ENCODE measurements at regions not wholly inside any gene's neighbourhood (a gene's known extent, or its start where the extent isn't known, plus 50 kb on each side); places are given as distances from the start of the nearest gene placed in this dataset.
"Not testable (repeated sequence)": the region's sequence is repeated elsewhere in the genome, so short reads cannot be mapped to it uniquely, and the experiment has no call there.

DNA sequence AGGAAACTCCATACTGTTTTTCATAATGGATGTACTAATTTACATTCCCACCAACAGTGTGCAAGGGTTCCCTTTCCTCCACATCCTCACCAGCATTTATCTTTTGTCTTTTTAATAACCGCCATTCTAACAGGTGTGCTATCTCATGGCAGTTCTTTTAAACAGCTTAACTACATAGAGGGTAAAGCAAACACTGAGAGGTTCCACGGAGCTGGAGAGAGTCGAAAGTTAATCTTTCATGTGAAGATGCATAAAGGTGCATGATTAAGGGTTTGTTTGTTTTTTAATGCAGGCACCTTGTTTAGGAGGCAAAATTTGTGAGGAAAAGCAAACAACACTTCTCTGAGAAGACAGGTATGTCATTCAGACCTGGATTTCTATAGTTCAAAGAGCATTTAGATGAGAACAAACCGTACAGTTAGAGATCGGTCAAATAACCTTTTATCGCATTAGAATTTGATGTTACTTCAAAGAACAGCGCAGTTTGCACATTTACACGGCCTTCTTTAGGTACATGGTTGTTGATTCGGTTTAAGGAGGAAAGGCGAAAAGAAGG is 193.9 kb downstream of the RBM26 start:
- DNase-seq (ENCODE audit: extremely low spot score): no peak
- Histone ChIP-seq H3K4me1 (ENCODE audit: insufficient read depth) (no peaks in the 10 kb centered on the region), H3K27ac (ENCODE audit: low read depth) (no peak overlapping the region), H3K4me3 (ENCODE audit: low read depth, low read length) (no peak overlapping the region), H3K36me3 (ENCODE audit: insufficient read depth) (no peaks in the 10 kb centered on the region)
- 75% methylated on average over 10 of the region's 10 CpGs for WGBS

GRCh38 chr13:79211377-79211776 is 194.7 kb downstream of the RBM26 start:
- H3K4me3 ChIP-seq (ENCODE audit: low read depth, low read length): no peak overlapping the region
- no peaks in the 10 kb centered on the region for H3K36me3 ChIP-seq (ENCODE audit: insufficient read depth)
- no peaks in the 10 kb centered on the region for H3K4me1 ChIP-seq (ENCODE audit: insufficient read depth)
- no peak for DNase-seq (ENCODE audit: extremely low spot score)
- no peak overlapping the region for H3K27ac ChIP-seq (ENCODE audit: low read depth)
- WGBS: 90% methylated on average over 1 of the region's 1 CpG

DNA sequence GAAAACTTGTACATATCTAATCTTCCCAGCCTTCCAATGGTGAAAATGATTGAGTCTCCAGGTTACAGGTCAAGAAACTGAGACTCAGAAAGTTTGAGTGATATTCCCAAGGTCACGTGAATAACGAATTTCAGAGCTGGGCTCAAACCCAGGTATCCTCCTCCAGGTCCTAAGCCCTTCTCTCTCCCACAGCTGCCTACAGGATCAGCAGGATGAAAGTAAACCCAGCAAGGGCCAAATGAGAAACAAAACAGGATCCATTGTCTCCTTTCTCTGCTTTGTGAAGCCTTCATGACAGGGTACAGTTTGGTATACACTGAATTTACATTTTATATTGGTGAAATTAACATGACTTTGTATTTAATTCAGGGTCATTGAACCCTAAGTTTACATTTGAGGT is 208.1 kb downstream of the RBM26 start:
- no peaks in the 10 kb centered on the region for H3K36me3 ChIP-seq (ENCODE audit: insufficient read depth)
- no peak overlapping the region for H3K4me3 ChIP-seq (ENCODE audit: low read depth, low read length)
- 69% methylated on average over 2 of the region's 2 CpGs for WGBS
- no peak overlapping the region for H3K27ac ChIP-seq (ENCODE audit: low read depth)
- H3K4me1 ChIP-seq (ENCODE audit: insufficient read depth): no peaks in the 10 kb centered on the region
- no peak for DNase-seq (ENCODE audit: extremely low spot score)

DNA sequence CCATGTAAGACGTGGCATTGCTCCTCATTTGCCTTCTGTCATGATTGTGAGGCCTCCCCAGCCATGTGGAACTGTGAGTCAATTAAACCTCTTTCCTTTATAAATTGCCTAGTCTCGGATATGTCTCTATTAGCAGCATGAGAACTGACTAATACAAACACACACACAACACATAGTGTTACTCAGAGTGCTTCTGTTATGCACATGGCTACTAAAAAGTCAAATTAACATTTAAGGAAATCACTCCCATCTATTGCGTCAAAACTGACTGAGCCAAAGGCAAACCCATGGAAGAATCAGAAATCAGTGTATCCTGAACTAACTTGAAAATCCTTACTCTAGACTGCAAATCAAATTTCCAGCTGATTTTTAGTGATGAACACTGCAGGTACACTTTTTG is 209.2 kb downstream of the RBM26 start:
- H3K4me1 ChIP-seq (ENCODE audit: insufficient read depth): no peaks in the 10 kb centered on the region
- no peaks in the 10 kb centered on the region for H3K36me3 ChIP-seq (ENCODE audit: insufficient read depth)
- H3K27ac ChIP-seq (ENCODE audit: low read depth): no peak overlapping the region
- no peak for DNase-seq (ENCODE audit: extremely low spot score)
- H3K4me3 ChIP-seq (ENCODE audit: low read depth, low read length): no peak overlapping the region
- WGBS: 89% methylated on average over 3 of the region's 3 CpGs

- no peak overlapping the region for H3K27ac ChIP-seq (ENCODE audit: low read depth)
- H3K4me1 ChIP-seq (ENCODE audit: insufficient read depth): no peaks in the 10 kb centered on the region
- no peak for DNase-seq (ENCODE audit: extremely low spot score)
- 91% methylated on average over 3 of the region's 3 CpGs for WGBS
- H3K36me3 ChIP-seq (ENCODE audit: insufficient read depth): no peaks in the 10 kb centered on the region
- H3K4me3 ChIP-seq (ENCODE audit: low read depth, low read length): no peak overlapping the region
Measured at GRCh38 chr13:79196366-79196765, 209.7 kb downstream of the RBM26 start.

GRCh38 chr13:79194727-79195126 is 211.3 kb downstream of the RBM26 start:
- Histone ChIP-seq H3K27ac (ENCODE audit: low read depth) (no peak overlapping the region), H3K36me3 (ENCODE audit: insufficient read depth) (no peaks in the 10 kb centered on the region), H3K4me3 (ENCODE audit: low read depth, low read length) (no peak overlapping the region), H3K4me1 (ENCODE audit: insufficient read depth) (no peaks in the 10 kb centered on the region)
- 88% methylated on average over 2 of the region's 2 CpGs for WGBS
- DNase-seq (ENCODE audit: extremely low spot score): no peak

DNA sequence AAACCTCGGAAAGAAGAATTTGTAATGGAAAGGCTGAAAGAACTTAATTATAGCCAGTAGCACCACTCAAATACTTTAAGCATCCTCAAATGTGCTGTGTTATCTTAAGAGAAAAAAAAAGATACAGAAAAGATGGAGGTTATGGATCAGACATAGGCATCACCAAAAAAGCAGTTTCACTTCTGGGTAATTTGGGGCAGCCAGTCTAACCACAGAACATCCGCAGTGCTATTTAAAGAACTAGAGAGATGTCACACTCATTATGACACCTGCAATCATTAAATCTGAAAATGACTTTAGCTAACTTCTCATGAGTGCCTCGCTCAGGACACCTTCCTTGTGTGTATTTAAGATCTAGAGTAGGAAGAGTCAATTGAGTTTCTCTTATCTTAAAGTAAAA is 211.8 kb downstream of the RBM26 start:
- WGBS: 79% methylated on average over 3 of the region's 3 CpGs
- Histone ChIP-seq H3K4me3 (ENCODE audit: low read depth, low read length) (no peak overlapping the region), H3K4me1 (ENCODE audit: insufficient read depth) (no peaks in the 10 kb centered on the region), H3K36me3 (ENCODE audit: insufficient read depth) (no peaks in the 10 kb centered on the region), H3K27ac (ENCODE audit: low read depth) (no peak overlapping the region)
- DNase-seq (ENCODE audit: extremely low spot score): no peak

- H3K27ac ChIP-seq (ENCODE audit: low read depth): no peak overlapping the region
- H3K4me1 ChIP-seq (ENCODE audit: insufficient read depth): no peaks in the 10 kb centered on the region
- H3K4me3 ChIP-seq (ENCODE audit: low read depth, low read length): no peak overlapping the region
- H3K36me3 ChIP-seq (ENCODE audit: insufficient read depth): no peaks in the 10 kb centered on the region
- DNase-seq (ENCODE audit: extremely low spot score): no peak
Measured at GRCh38 chr13:79191501-79191900, 214.6 kb downstream of the RBM26 start.

DNA sequence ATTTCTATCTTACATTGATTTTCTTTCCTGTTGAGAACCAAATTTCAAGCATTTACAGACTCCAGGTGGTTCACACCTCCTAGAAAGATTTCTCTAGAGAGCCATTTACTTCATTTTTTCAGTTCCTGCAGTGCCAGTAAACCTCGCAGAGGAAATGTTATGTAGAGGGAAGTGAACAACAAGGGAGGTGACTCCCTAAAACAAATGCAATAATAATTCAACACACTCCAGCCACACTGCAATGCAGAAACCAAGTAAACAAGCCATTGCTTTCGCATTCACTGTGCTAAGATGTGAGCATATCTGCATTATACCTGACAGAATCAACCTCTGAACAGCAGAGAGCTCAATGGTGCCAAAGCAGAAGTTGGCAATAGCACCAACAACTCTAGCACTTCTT is 215.1 kb downstream of the RBM26 start:
- H3K4me1 ChIP-seq (ENCODE audit: insufficient read depth): no peaks in the 10 kb centered on the region
- DNase-seq (ENCODE audit: extremely low spot score): no peak
- no peaks in the 10 kb centered on the region for H3K36me3 ChIP-seq (ENCODE audit: insufficient read depth)
- no peak overlapping the region for H3K27ac ChIP-seq (ENCODE audit: low read depth)
- WGBS: 75% methylated on average over 2 of the region's 2 CpGs
- no peak overlapping the region for H3K4me3 ChIP-seq (ENCODE audit: low read depth, low read length)

GRCh38 chr13:79187917-79188690 is 218.0 kb downstream of the RBM26 start:
- no peak for DNase-seq (ENCODE audit: extremely low spot score)
- no peak overlapping the region for H3K27ac ChIP-seq (ENCODE audit: low read depth)
- 59% methylated on average over 3 of the region's 3 CpGs for WGBS

GRCh38 chr13:79185580-79185979 is 220.5 kb downstream of the RBM26 start:
- WGBS: 80% methylated on average over 3 of the region's 3 CpGs
- no peak overlapping the region for H3K4me3 ChIP-seq (ENCODE audit: low read depth, low read length)
- no peak for DNase-seq (ENCODE audit: extremely low spot score)
- H3K4me1 ChIP-seq (ENCODE audit: insufficient read depth): no peaks in the 10 kb centered on the region
- H3K27ac ChIP-seq (ENCODE audit: low read depth): no peak overlapping the region
- H3K36me3 ChIP-seq (ENCODE audit: insufficient read depth): no peaks in the 10 kb centered on the region

More at GRCh38 chr13:79187917-79188690, 218.0 kb downstream of the RBM26 start:
- no peak overlapping the region for H3K4me3 ChIP-seq (ENCODE audit: low read depth, low read length)
- no peaks in the 10 kb centered on the region for H3K4me1 ChIP-seq (ENCODE audit: insufficient read depth)
- no peaks in the 10 kb centered on the region for H3K36me3 ChIP-seq (ENCODE audit: insufficient read depth)

DNA sequence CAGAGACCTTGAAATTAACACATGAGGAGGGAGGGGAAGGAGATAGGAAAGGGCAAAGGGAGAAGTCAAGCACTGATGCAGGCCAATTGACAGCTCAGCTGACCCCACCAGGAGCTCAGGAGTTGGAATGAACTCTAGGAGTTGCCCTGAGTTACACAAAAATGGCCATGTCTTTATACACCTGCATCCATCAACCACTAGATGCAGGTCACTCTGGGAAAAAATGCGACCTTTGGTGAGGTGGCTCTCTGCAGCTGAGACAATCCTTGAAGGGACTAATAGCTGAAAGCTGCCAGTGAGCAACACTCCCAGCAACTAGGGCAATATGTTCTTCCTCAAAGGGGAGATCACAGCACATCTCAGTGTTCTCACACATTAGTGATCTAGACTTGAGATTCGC is 222.8 kb downstream of the RBM26 start:
- Histone ChIP-seq H3K4me1 (ENCODE audit: insufficient read depth) (no peaks in the 10 kb centered on the region), H3K27ac (ENCODE audit: low read depth) (no peak overlapping the region), H3K36me3 (ENCODE audit: insufficient read depth) (no peaks in the 10 kb centered on the region), H3K4me3 (ENCODE audit: low read depth, low read length) (no peak overlapping the region)
- 95% methylated on average over 2 of the region's 2 CpGs for WGBS
- no peak for DNase-seq (ENCODE audit: extremely low spot score)

DNA sequence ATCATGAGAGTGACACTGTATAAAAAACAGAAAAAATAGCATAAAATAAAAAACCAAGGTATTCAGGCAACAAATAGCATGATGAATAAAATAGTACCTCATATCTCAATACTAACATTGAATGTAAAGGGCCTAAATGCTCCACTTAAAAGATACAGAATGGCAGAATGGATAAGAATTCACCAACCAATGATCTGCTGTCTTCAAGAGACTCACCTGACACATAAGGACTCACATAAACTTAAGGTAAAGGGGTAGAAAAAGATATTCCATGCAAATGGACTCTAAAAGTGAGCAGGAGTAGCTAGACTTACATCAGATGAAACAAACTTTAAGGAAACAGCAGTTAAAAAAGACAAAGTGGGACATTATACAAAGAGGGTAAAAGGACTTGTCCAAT is 232.4 kb downstream of the RBM26 start:
- not testable (repeated sequence) for DNase-seq (ENCODE audit: extremely low spot score); H3K36me3 ChIP-seq (ENCODE audit: insufficient read depth); H3K4me3 ChIP-seq (ENCODE audit: low read depth, low read length); H3K27ac ChIP-seq (ENCODE audit: low read depth); H3K4me1 ChIP-seq (ENCODE audit: insufficient read depth)

DNA sequence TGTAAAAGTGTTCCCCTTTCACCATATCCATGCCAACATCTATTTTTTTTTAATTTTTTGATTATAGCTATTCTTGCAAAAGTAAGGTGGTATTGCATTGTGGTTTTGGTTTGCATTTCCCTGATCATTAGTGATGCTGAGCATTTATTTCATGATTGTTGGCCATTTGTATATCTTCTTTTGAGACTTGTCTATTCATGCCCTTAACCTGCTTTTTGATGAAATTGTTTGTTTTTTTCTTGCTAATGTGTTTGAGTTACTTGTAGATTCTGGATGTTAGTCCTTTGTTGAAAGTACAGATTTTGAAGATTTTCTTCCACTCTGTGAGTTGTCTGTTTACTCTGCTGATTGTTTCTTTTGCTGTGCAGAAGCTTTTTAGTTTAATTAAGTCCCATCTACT is 233.1 kb downstream of the RBM26 start:
- DNase-seq (ENCODE audit: extremely low spot score); H3K4me3 ChIP-seq (ENCODE audit: low read depth, low read length); H3K27ac ChIP-seq (ENCODE audit: low read depth); H3K4me1 ChIP-seq (ENCODE audit: insufficient read depth); H3K36me3 ChIP-seq (ENCODE audit: insufficient read depth): not testable (repeated sequence)
